HFF-Myc (cell line): ENCODE measurements at regions not wholly inside any gene's neighbourhood (a gene's known extent, or its start where the extent isn't known, plus 50 kb on each side); places are given as distances from the start of the nearest gene placed in this dataset.

Experiments used
- DNase-seq: peaks from one replicate; pipeline ENCODE4 v3.0.0-alpha.2; 2011; ENCODE audit warnings: low read depth; ENCODE audit errors: extremely low read depth
- H3K4me3 ChIP-seq: replicated peaks from 2 replicates; pipeline ENCODE4 v1.5.1; 2011; ENCODE audit warnings: low read depth, mild to moderate bottlenecking, control low read depth, low read length
- TF ChIP-seq, protein P1 (sequence below): IDR thresholded peaks from 2 replicates; pipeline ENCODE4 v1.5.1; 2012; ENCODE audit warnings: mild to moderate bottlenecking, low read depth, low read length, control low read depth; ENCODE audit errors: missing control alignments

DNA sequence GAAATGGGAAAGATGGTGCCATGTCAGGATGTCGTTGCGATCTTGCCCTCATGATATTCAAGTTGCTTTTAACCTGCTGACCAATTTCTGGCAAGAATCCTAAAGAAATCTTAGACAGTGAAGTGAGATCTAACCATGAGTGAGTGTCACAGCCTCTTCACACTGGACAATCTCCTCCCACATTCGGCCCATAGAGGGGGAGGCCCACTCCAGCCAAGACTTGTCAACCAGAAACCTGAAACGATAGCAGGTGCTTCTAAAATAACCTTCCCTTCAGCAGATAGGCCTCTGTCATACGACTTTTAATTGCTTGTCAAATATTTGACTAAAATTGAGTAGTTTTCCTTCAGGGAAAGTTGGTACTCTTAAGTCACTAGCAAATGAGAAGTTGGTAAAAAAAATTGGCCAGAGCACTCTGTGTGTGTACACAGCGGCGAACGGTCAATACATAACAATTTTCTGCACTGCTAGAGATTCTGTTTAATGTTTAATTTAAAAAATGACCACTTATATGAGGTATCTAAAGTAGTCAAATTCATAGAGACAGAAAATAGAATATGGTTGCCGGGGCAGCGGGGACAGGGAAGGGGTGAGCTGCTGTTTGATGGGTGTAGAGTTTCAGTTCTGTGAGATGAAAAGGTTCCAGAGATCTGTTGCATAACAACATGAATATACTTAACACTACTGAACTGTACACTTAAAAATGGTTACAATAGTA, 110.2 kb downstream of the VAPA start:
- DNase-seq = no peak
- TF ChIP-seq, protein P1, sequence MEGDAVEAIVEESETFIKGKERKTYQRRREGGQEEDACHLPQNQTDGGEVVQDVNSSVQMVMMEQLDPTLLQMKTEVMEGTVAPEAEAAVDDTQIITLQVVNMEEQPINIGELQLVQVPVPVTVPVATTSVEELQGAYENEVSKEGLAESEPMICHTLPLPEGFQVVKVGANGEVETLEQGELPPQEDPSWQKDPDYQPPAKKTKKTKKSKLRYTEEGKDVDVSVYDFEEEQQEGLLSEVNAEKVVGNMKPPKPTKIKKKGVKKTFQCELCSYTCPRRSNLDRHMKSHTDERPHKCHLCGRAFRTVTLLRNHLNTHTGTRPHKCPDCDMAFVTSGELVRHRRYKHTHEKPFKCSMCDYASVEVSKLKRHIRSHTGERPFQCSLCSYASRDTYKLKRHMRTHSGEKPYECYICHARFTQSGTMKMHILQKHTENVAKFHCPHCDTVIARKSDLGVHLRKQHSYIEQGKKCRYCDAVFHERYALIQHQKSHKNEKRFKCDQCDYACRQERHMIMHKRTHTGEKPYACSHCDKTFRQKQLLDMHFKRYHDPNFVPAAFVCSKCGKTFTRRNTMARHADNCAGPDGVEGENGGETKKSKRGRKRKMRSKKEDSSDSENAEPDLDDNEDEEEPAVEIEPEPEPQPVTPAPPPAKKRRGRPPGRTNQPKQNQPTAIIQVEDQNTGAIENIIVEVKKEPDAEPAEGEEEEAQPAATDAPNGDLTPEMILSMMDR = no peak
- no peak overlapping the region for H3K4me3 ChIP-seq

DNA sequence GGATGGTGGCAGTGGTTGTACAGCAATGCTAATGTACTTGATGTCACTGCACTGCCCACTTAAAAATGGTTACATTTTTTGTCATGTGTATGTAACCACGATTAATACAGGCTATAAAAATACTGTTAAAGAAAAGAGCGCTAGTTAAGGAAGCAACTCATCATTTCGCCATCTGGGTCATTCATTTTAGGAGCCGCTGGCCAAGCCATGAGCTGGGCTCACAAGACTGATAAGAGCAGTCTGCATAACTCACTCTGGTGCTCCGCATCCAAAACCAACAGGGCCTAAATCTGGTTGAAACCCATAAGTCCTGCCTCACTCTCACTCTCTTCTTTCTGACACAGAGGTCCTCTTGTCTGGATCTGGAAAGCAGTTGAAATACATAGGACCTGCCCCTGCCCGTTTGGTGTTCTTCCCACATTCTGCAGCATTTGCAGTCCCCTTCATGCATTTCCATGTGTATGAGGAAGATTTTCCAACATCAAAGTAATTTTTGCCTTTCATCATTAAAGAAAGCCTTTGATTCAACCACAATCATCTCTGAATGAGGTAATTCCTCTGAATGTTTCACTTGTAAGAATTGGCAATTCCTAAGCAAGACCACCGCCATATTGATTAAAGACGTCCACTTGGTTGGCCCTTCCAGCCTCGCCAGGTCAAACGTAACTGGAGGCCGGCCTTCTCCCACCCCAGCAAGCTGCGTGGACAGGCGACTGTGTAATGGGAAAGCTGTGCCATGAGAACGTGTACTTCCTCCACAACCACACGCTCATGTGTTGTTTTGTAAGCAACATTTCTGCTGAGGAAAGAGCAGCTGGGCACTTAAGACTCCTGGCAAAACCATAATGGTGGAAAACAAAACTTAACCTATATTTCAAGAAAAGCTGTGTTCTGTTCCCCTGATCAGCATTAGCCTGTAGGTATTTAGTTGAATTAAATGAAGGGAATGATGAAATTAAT, 112.2 kb downstream of the VAPA start:
- DNase-seq = no peak
- H3K4me3 ChIP-seq = no peak overlapping the region
- TF ChIP-seq, protein P1 = no peak

DNA sequence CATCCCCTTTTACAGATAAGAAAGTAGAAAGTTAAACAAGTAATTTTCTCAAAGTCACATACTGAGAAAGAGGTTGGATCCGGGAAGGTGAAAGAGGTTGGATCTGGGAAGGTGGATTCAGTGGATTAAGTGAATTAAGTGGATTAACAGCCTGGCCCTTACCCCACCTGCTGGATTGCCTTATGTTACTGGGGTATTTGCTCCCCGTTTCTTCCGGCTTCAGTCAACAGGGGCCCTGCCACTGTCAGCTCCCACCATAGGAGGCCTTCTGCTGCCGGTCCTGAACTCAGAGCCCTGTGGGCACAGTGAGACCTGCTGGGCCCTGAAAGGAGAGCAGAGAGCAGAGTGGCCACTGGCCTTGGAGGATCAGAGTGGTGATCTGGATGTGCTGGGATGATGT, 113.2 kb downstream of the VAPA start:
- DNase-seq = no peak
- TF ChIP-seq, protein P1 = no peak
- no peak overlapping the region for H3K4me3 ChIP-seq

DNA sequence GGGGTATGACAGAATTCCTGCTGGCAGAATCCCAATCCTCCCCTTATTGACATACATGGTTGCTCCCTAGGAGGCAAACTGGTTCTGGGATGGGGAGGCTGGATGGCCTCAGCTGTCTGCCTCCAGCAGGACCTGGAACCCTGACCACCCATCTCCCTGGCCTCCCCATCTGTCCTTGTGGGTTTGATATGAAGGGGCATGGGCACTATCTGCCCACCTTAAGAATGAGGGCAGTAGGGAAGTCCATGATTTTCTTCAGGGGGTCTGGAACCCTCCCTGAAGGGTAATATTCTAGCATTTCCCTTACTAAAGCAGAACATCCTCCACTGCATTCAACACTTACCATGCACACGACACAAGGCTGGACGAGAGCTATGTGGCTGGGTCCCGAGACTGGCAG, 113.6 kb downstream of the VAPA start:
- TF ChIP-seq, protein P1 = no peak
- no peak for DNase-seq

DNA sequence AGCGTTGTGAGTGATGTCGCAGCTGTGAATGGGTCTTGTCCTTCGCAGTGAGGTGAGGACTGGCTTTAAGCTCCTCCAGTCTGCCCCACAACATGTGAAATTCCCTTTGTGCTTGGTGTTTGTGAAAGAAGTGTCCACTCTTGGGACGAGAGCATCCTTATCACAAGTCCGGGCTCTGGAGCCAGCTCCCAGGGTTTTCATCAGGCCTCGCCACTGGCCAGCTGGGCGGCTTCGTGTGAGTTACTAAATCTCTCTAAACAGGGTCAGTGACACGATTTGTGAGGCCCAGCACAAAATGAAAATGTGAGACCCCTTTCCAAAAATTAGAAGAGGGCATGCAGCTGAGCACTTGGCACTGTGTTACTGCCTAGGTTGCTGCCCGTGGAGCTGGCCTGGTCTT, 115.9 kb downstream of the VAPA start:
- no peak overlapping the region for H3K4me3 ChIP-seq
- no peak for DNase-seq
- TF ChIP-seq, protein P1 = no peak

More for the DNA sequence above, 113.6 kb downstream of the VAPA start:
- H3K4me3 ChIP-seq = no peak overlapping the region

DNA sequence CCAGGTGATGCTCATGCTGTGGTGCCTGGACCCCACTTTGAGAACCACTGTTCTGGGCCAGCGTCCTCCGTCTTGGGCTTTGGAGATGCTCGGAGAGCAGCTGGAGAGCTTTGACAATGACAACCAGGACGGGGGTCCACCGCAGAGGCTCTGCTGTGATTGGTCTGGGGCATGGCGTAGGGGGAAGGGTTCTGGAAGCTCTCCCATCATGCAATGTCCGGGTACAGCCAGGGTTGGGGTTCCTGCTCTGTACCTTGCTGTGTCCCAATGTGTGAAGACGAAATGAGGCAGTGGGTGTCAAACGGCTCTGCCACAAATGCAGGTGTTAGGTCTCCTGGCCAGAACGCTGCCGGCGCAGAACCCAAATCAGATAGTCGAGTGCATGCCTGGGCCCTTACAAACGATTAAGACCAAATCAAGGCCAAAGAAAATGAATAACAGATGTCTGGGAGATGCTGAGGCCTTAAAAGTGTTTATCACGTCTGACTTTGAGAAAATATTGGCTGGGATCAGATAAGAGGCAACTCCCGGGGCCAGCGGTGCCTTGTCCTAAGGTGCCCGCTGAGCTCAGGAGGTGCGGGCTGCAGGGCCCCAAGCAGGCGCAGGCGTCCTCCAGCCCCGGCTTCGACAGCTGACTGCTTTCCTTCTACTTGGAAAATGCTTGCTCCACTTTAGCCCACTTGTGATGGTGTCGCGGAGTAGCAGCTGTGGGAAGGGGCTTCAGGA, 117.2 kb downstream of the VAPA start:
- TF ChIP-seq, protein P1 = no peak
- H3K4me3 ChIP-seq = no peak overlapping the region
- no peak for DNase-seq
